ENCODE measurements at regions not wholly inside any gene's neighbourhood (a gene's known extent, or its start where the extent isn't known, plus 50 kb on each side); places are given as distances from the start of the nearest gene placed in this dataset.

DNA sequence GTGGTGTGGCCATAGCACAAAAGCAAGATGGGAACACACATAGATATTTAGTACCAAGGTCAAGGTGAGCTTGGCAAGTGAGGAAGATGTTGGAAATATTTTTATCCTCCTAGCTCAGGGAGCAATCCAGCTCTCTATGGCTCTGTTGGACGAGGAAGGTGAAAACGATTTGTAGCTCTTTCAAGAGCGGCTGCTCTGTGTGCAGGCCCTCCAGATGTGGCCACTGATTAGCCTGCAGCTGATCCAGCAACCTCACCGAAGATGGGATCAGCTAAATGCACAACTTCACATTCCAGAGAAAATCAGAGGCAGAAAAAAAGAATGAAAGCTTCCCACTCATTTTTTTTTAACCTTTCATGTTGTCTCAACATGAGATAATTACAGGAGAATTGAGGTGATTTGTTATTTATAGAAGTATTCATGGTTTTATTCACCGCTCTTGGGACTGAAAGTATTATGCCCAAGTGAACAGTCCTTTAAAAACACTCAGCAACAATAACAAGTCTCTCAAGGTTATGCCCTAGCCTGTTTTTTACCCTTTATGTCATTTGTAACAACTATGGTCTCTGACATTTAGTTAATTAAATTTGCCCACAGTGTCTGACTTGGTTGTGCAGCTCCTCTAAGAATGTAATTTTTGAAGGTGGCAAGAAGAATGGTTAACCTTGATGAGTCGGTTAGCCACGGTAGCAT lies 213.6 kb upstream of the ADARB2 start:
- TF ChIP-seq, protein P1, sequence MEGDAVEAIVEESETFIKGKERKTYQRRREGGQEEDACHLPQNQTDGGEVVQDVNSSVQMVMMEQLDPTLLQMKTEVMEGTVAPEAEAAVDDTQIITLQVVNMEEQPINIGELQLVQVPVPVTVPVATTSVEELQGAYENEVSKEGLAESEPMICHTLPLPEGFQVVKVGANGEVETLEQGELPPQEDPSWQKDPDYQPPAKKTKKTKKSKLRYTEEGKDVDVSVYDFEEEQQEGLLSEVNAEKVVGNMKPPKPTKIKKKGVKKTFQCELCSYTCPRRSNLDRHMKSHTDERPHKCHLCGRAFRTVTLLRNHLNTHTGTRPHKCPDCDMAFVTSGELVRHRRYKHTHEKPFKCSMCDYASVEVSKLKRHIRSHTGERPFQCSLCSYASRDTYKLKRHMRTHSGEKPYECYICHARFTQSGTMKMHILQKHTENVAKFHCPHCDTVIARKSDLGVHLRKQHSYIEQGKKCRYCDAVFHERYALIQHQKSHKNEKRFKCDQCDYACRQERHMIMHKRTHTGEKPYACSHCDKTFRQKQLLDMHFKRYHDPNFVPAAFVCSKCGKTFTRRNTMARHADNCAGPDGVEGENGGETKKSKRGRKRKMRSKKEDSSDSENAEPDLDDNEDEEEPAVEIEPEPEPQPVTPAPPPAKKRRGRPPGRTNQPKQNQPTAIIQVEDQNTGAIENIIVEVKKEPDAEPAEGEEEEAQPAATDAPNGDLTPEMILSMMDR (conservative IDR thresholded peaks at IDR 0.05; ENCODE audit: low read depth, low read length) = no peak
- TF ChIP-seq SMC3 (IDR thresholded peaks at IDR 0.05; ENCODE audit: low read depth, low read length) (no peak), USF2 (IDR thresholded peaks at IDR 0.05; ENCODE audit: low read depth, low read length) (no peak), MAFK (IDR thresholded peaks at IDR 0.05; ENCODE audit: low read depth, low read length) (no peak), POLR2A (IDR thresholded peaks at IDR 0.05; ENCODE audit: low read depth, low read length) (no peak)
